ENCODE measurements at regions not wholly inside any gene's neighbourhood (a gene's known extent, or its start where the extent isn't known, plus 50 kb on each side); places are given as distances from the start of the nearest gene placed in this dataset.
"Not testable (repeated sequence)": the region's sequence is repeated elsewhere in the genome, so short reads cannot be mapped to it uniquely, and the experiment has no call there.

DNA sequence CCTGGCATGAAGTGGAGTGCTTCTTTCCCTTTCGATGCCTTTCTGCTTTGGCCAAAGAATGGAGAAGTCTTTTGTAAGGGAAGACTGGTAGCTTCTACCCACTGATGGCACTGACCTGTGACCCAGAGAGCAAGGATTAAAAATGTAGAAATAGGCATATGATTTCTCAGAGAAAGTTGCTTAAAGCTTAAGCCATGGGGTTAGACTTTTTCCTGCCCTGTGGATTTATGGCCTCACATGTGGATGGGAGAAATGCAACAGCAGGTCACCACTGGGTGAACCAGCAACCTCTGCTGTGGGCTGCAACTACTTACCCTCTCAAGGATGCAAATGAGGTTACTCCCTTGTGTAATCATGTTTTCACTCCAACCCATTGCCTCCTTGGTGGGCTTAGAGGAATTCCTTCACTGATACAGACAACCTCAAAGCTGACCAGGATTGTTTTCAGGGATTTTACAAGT, 86.7 kb upstream of the CDC42EP3 start:
- not testable (repeated sequence) for DNase-seq

GRCh38 chr2:37759989-37760388, 88.5 kb upstream of the CDC42EP3 start:
- DNase-seq = not testable (repeated sequence)

DNA sequence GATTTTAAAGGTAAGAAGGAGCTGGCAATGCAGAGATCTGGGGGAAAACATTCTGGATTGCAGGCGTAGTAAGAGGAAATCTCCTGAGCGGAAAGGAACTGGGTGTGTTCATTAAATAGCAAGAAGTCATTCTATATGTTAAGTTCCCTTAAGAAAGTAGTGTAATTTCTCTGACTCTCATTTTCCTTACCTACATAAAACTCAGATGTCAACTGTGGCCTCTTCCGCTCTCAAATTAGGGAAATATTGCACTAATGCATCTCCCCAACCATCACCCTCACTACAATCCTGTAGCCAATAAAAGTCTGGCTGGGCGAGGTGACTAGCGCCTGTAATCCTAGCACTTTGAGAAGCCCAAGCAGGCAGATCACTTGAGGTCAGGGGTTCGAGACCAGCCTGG, 89.0 kb upstream of the CDC42EP3 start:
- no peak for DNase-seq

GRCh38 chr2:37762281-37762680, 90.8 kb upstream of the CDC42EP3 start:
- DNase-seq = not testable (repeated sequence)

DNA sequence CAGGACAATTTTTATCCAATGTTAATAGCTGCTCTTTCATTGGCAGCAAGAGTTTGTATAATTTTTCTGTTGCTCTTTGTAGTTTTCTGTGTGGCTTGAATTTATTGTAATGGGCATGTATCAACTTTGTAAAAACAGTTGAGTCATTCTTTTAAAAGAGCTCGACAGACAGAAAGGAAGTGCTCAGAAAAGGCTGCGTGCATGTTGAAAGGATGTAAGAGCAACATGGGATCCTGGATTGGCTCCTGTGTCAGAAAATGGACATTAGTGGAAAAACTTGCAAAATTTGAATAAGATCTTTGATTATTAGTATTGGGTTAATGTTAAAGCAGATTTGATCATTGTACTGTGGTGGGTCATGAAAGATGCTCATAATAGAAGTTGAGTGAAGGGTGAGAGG, 93.3 kb upstream of the CDC42EP3 start:
- DNase-seq = no peak

DNA sequence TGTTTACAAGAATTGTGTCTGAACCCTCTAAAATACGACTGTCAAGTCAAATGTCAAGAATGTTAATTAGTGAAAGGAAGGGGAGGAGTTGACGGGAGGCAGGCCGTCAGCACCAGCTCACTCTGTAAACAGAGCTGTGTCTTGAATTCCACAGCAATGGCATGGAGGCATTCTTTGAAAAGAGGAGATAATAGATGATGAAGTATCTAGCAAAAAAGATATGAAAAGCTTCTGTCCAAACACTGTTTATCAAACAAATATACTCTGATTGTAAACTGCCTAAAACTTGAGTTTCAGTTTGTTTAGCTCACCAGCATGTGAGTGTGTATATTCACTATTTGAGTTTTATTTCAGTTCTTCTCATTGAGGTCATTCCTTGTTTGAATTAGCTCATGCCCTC, 94.7 kb upstream of the CDC42EP3 start:
- DNase-seq = no peak

- no peak for DNase-seq
These were observed 95.6 kb upstream of the CDC42EP3 start for GRCh38 chr2:37767046-37767445.

GRCh38 chr2:37767959-37768925, 96.8 kb upstream of the CDC42EP3 start:
- DNase-seq = peak; percentile 40

DNA sequence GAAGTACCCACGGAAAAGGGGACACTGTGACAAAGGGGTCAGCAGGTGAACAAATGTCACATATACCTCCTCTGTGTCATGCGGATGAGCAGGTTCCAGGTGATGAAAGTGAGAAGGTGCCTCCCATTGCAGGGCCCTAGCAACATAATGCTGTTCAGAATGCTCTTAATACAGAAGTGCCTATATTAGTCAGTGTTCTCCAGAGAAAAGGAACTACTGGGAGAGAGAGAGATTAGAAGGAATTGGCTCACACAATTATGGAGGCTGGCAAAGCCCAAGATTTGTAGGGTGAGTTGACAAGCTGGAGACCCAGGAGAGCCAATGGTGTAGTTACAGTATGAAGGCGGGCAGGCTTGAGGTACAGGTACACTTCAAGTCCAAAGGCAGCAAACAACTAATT, 98.1 kb upstream of the CDC42EP3 start:
- no peak for DNase-seq

DNA sequence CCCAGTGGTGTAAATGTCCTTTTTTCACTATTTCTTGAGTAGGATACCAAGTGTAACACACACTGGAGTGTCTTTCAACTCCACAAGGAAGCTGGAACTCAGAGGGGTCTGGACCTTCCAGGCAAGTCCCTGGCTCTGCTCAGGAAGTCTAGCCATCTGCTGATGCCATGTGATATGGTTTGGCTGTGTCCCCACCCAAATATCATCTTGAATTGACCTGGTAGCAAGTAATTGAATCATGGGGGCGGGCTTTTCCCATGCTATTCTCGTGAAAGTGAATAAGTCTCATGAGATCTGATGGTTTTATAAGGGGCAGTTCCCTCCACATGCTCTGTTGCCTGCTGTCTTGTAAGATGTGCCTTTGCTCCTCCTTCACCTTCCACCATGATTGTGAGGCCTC, 99.4 kb upstream of the CDC42EP3 start:
- no peak for DNase-seq

GRCh38 chr2:37771600-37772088, 100.2 kb upstream of the CDC42EP3 start:
- no peak for DNase-seq

GRCh38 chr2:37773371-37774130, 102.1 kb upstream of the CDC42EP3 start:
- DNase-seq = no peak

DNA sequence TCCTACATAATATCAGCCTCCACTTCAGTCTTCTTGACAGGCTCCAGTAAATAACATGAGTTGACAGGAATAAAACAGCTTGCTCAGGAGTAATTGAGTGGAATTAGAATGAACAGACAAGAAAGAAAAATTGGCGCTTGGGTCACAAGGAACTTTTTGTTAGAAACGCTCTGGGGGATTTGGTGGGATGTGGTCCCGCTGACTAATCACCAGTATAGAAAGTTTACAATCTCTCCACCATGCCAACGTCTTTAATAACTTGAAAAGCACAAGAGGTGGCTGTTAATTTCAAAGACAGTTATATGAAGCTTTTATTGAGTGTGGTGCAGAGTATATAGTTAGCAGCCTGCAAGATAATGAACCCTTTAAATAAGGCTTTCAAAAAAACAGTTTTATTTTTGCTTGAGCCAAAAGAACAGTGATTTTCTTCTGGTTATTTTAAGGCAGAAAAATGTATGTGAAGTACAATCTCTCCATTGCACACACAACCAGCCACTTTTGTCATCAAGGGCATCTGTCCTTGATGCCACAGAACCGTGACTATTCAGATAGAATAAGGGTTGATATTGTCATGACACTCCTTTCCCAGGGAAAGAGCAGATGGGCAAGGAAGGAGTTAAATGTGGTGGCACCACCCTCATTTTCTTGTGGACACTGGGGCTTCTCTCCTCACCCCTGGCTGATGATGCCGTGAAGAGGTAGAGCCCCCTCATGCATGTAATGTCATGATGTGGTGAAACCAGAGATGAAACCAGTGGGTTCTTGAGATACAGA, 102.9 kb upstream of the CDC42EP3 start:
- DNase-seq = not testable (repeated sequence)

DNA sequence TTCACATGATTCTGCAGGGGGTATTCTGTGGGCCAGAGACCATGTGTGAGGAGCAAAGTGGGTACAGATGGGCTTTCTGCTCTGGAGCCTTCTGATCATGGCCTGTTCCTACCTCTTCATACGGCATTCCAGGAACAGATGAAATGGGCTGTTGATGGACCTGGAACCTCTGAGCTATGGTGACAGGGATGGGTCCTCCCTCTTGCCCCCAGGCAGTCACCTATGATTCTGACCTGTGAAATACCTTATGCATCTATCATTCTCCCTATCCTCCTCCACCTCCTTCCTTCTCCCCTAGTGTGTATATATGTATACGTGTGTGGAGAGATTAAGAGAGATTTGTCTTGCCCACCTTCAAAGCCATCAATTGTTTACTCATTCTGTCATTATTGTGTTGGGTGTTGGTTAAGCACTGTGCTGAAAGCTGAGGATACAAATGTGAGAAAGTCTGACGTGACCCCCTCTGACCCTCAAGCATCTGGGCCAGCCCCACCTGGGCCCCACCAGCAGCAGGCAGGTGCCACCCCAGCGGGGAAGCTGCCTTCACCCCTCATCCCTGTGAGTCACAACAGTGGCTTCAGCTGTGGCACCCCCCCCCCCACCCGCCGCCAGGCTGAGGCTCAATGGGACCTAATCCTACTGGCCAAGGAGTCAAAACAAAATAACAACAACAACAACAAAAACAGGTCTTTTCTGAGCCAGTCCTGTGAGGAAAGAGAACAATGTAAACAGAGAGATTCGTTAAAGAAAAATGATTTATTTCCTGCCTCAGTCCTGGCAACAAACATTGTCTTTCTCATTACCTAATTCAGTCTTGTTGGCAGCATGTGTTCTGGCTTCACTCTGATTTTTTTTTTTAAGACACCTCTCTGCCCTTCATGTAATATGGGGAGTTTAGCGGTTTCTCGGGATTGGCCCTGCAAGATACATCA, 103.8 kb upstream of the CDC42EP3 start:
- no peak for DNase-seq

DNA sequence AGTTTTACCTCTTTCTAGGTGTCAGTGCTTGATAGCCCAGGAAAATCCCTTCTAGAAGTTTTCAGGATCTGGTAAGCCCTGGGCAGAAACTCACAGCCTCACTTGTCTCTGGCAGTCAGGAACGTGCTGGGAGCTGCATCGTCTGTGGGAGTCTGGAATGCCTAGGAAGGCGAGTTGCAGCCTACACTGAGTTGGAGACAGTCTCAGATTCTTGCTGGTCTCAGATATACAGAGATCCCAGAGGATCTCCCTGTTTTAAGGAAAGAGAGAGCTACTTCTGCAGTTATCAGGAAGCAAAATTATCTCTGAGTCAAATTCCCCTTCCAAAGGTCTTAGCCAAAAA, 104.4 kb upstream of the CDC42EP3 start:
- DNase-seq = no peak

GRCh38 chr2:37776487-37776886, 105.0 kb upstream of the CDC42EP3 start:
- DNase-seq = no peak

- no peak for DNase-seq
These were observed 107.7 kb upstream of the CDC42EP3 start for GRCh38 chr2:37779139-37779538.

GRCh38 chr2:37779611-37780386, 108.4 kb upstream of the CDC42EP3 start:
- DNase-seq = no peak

- DNase-seq = no peak
These were observed 108.9 kb upstream of the CDC42EP3 start for GRCh38 chr2:37780387-37780676.

- DNase-seq = no peak
These were observed 109.6 kb upstream of the CDC42EP3 start for GRCh38 chr2:37781028-37781427.
